Nephron (organoid): ENCODE measurements at regions not wholly inside any gene's neighbourhood (a gene's known extent, or its start where the extent isn't known, plus 50 kb on each side); places are given as distances from the start of the nearest gene placed in this dataset.

Experiments
- H3K27ac Mint-ChIP-seq, 3 experiments: 2 replicates each; pipeline ENCODE4 v1.8.0; 2020; ENCODE audit warnings: mixed read lengths in 3 of 3, mild to moderate bottlenecking in 2 of 3, moderate library complexity in 1 of 3
- H3K27me3 Mint-ChIP-seq: 2 replicates; pipeline ENCODE4 v1.8.0; 2021; ENCODE audit warnings: low read depth, mild to moderate bottlenecking, moderate library complexity, mixed read lengths
- H3K36me3 Mint-ChIP-seq: 2 replicates; pipeline ENCODE4 v1.8.0; 2020; ENCODE audit warnings: low read depth, mixed read lengths
- H3K4me1 Mint-ChIP-seq: 2 replicates; pipeline ENCODE4 v1.8.0; 2020; ENCODE audit warnings: mixed read lengths
- H3K4me3 Mint-ChIP-seq, 3 experiments: 2 replicates each; pipeline ENCODE4 v1.8.0; 2020; ENCODE audit warnings: mild to moderate bottlenecking in 3 of 3, mixed read lengths in 3 of 3, moderate library complexity in 2 of 3
- H3K9me3 Mint-ChIP-seq: 2 replicates; pipeline ENCODE4 v1.8.0; 2020; ENCODE audit warnings: mixed read lengths
- CTCF ChIP-seq, 3 experiments: fragments of 200-600 bp; sonication (generic); IDR thresholded peaks; one replicate each; pipeline ENCODE4 v1.5.0; 2021; ENCODE audit warnings: antibody characterized with exemption in 3 of 3; ENCODE audit not compliant: unreplicated experiment in 3 of 3

- H3K4me1 Mint-ChIP-seq: peaks cover 56% of the 10 kb centered on the region
These were observed 332.2 kb downstream of the OSR1 start for GRCh38 chr2:19026261-19026660.

GRCh38 chr2:19022334-19022733, 336.1 kb downstream of the OSR1 start:
- Mint-ChIP-seq H3K4me3 (no peak overlapping the region), H3K27ac (peak overlapping the region in 2 of 3 experiments; percentile 54 to 64), H3K9me3 (peaks cover 9% of the 10 kb centered on the region), H3K27me3 (peaks cover 4% of the 10 kb centered on the region), H3K36me3 (peaks cover 4% of the 10 kb centered on the region), H3K4me1 (peaks cover 19% of the 10 kb centered on the region)
- no peak for TF ChIP-seq CTCF (IDR thresholded peaks at IDR 0.05; ENCODE audit: unreplicated experiment in 3 of 3)

More at GRCh38 chr2:19026261-19026660, 332.2 kb downstream of the OSR1 start:
- H3K27ac Mint-ChIP-seq: peak overlapping the region in 1 of 3 experiments; percentile 0
- H3K9me3 Mint-ChIP-seq: no peaks in the 10 kb centered on the region
- no peak overlapping the region for H3K4me3 Mint-ChIP-seq
- H3K36me3 Mint-ChIP-seq: no peaks in the 10 kb centered on the region
- H3K27me3 Mint-ChIP-seq: peaks cover 4% of the 10 kb centered on the region
- TF ChIP-seq CTCF (IDR thresholded peaks at IDR 0.05; ENCODE audit: unreplicated experiment in 3 of 3): no peak

- Mint-ChIP-seq H3K36me3 (peaks cover 4% of the 10 kb centered on the region), H3K9me3 (peaks cover 11% of the 10 kb centered on the region), H3K27ac (peak overlapping the region; percentile 22 to 64 (median 54)), H3K4me1 (peaks cover 17% of the 10 kb centered on the region), H3K27me3 (peaks cover 4% of the 10 kb centered on the region), H3K4me3 (no peak overlapping the region)
- no peak for TF ChIP-seq CTCF (IDR thresholded peaks at IDR 0.05; ENCODE audit: unreplicated experiment in 3 of 3)
These were observed 336.7 kb downstream of the OSR1 start for GRCh38 chr2:19021721-19022120.

GRCh38 chr2:19021100-19021476, 337.3 kb downstream of the OSR1 start:
- H3K9me3 Mint-ChIP-seq: peaks cover 15% of the 10 kb centered on the region
- no peak overlapping the region for H3K4me3 Mint-ChIP-seq

GRCh38 chr2:19020144-19021099, 338.0 kb downstream of the OSR1 start:
- Mint-ChIP-seq H3K27ac (peak overlapping the region in 1 of 3 experiments; percentile 54), H3K9me3 (peaks cover 22% of the 10 kb centered on the region), H3K36me3 (peaks cover 4% of the 10 kb centered on the region), H3K27me3 (peaks cover 4% of the 10 kb centered on the region), H3K4me3 (no peak overlapping the region), H3K4me1 (peaks cover 17% of the 10 kb centered on the region)
- no peak for TF ChIP-seq CTCF (IDR thresholded peaks at IDR 0.05; ENCODE audit: unreplicated experiment in 3 of 3)

More at GRCh38 chr2:19021100-19021476, 337.3 kb downstream of the OSR1 start:
- Mint-ChIP-seq H3K27me3 (peaks cover 4% of the 10 kb centered on the region), H3K4me1 (peaks cover 17% of the 10 kb centered on the region), H3K27ac (peak overlapping the region; percentile 22 to 64 (median 54)), H3K36me3 (peaks cover 4% of the 10 kb centered on the region)
- TF ChIP-seq CTCF (IDR thresholded peaks at IDR 0.05; ENCODE audit: unreplicated experiment in 3 of 3): no peak
